GM19351 (cell line): ENCODE measurements at regions not wholly inside any gene's neighbourhood (a gene's known extent, or its start where the extent isn't known, plus 50 kb on each side); places are given as distances from the start of the nearest gene placed in this dataset.
A peak's percentile ranks its signal among the peaks of the same experiment; 100 is the strongest.
"Not testable (repeated sequence)": the region's sequence is repeated elsewhere in the genome, so short reads cannot be mapped to it uniquely, and the experiment has no call there.

Experiments used
- ATAC-seq: cut with Tn5 transposase; IDR thresholded peaks from one replicate; pipeline ENCODE4 v1.9.1; 2021; ENCODE audit warnings: mild to moderate bottlenecking, moderate library complexity; ENCODE audit not compliant: unreplicated experiment

- not testable (repeated sequence) for ATAC-seq
These were observed 57.0 kb upstream of the NEUROD1 start for GRCh38 chr2:181737302-181737701.

DNA sequence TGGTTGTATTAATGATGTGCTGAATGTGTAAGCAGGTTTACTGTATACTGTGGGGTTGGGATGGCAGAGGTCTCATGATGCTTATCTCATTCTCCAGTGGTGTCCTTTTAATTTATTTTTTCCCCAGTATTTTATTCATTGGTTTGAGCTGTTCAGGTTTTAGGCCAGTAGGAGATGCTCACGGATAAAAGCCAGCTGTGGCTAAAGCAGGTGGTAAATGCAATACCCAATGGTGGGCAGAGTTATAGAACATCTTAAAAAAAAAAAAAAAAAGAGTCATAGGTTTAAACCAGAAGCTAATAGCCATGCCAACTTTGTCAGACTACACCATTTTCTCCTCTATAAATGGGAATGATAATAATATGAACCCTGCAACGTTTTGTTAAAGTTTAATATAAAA lies 57.8 kb upstream of the NEUROD1 start:
- ATAC-seq = peak; percentile 53

DNA sequence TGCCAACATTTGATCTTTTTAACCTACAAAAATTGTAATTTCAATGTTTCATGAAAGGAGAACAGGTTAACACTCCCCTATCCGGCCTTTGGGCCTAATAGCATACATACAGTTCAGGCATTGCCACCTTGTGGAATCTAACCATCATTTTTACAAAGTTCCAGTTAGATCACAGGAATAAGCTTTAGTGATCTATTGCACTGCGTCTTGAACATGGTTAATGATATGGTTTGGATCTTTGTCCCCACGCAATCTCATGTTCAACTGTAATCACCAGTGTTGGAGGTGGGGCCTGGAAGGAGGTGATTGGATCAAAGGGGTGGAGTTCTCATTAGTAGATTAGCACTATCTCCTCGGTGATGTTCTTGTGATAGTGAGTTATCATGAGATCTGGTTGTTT lies 58.2 kb upstream of the NEUROD1 start:
- no peak for ATAC-seq

GRCh38 chr2:181741756-181742155 lies 61.4 kb upstream of the NEUROD1 start:
- ATAC-seq = no peak

GRCh38 chr2:181742361-181742760 lies 62.0 kb upstream of the NEUROD1 start:
- ATAC-seq = no peak

DNA sequence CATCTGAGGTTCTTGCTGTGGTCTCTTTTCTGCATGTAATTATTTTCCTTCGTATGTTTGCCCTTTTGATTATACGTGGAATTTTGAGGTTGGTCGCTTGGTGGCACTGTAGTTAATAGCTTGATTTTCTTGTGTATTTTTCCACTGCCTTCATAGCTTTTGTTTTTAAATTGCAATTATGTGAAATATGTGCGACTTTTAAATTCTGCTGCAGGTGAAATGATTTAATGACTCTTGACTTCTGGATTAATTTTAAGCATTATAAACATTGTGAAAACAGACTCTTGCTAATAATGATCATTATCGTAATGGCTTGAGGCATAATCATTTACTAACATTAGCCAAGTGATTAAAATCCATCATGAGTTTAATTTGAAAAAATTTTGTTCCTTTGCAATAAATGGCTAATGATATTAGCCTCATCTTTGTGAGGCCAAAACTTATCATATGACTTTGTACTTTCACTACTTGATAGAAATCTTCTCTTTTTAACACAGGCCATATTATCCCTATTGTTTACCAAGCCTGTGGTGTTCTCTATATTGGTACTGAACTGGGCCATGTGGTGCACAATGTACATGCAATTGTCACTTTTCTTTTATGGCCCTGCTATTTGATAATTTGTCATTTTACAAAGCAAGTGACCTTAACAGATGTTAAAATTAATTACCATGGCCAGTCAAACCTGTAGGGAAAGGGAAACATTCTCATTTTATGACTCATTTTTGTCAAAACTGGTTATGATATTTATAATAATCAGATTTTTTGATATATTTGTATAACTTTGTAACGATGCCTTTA lies 62.8 kb upstream of the NEUROD1 start:
- peak; percentile 60 for ATAC-seq

GRCh38 chr2:181743723-181744031 lies 63.4 kb upstream of the NEUROD1 start:
- no peak for ATAC-seq

DNA sequence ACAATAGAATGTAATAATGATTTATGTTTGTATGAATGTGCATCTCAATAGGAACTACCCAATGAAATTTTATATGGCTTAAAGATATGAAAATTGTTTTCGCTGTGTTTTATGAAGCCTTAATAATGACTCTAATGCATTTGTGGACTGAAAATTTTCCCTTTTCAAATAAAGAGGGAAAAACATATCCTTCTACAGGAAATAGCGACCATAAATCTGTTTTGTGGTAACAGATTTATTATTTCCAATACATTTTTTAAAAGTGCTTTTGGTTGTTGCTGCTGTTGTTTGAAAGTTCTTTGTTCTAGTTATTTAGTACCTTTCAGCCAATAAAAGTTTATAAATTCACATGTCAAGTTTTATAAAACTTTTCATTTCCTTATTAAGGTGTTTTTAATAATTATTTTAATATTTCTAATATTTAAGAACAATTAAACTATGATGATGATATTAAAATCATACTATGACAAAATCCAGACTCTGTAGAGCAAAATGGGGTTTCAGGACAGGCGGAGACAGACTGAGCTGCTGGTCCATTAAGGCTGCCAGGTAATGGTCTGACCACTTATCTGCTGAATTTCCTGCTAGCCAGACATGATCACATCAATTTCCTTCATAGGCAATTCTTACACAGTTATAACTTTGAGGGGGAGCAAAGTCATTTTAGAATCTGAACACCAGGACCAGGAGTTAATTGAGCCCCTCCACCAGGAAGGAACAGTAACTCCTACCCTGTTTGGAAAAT lies 65.7 kb upstream of the NEUROD1 start:
- ATAC-seq = no peak

DNA sequence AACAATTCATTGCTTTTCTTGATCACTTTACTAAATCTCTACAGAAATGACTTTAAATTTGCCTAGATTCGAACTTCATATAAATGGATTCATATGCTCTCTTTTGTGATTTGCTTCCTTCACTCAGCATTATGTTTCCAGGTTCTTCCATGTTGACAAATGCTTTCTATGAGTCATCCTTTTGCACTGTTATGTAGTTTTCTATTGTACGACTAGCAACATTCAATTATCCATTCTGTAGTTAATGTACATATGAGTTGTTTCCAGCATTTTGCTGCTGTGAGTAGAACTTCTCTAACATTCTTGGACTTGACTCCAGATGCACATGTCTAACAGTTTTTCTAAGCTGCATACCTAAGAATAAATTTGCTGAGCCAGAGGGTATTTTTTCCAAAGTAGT lies 66.5 kb upstream of the NEUROD1 start:
- no peak for ATAC-seq

DNA sequence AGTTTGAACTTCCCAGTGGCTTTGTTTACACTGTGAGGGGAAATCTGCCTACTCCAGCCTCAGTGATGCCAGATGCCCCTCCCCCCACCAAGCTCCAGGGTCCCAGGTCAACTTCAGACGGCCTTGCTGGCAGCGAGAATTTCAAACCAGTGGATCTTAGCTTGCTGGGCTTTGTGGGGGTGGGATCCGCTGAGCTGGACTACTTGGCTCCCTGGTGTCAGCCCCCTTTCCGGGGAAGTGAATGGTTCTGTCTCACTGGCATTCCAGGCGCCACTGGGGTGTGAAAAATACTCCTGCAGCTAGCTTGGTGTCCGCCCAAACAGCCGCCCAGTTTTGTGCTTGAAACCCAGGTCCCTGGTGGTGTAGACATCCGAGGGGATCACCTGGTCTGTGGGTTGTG lies 70.0 kb upstream of the NEUROD1 start:
- no peak for ATAC-seq

DNA sequence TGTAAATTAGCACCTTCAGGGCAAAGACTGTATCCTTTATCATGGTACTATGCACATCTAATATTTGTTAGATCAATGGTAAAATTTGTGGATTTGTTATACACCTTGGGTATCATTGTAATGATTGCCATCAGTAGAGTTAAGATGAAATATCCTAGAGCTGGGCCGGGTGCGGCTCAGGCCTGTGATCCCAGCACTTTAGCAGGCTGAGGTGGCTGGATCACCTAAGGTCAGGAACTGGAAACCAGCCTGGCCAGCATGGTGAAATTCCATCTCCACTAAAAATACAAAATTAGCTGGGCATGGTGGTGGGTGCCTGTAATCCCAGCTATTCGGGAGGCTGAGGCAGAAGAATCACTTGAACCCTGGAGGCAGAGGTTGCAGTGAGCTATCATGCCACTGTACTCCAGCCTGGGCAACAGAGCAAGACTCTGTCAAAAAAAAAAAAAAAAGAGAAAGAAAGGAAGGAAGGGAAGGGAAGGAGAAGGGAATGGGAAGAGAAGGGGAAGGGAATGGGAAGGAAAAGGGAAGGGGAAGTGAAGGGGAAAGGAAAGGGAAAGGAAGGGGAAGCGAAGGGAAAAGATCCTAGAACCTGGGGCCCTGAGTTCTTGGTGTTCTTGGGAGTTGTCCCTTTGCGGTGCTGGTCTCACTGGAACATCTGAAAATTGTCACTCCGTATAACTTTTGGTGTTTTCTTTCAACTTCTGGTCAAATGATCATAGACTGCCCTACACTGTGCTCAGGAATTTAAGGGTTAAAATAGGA lies 71.1 kb upstream of the NEUROD1 start:
- no peak for ATAC-seq

DNA sequence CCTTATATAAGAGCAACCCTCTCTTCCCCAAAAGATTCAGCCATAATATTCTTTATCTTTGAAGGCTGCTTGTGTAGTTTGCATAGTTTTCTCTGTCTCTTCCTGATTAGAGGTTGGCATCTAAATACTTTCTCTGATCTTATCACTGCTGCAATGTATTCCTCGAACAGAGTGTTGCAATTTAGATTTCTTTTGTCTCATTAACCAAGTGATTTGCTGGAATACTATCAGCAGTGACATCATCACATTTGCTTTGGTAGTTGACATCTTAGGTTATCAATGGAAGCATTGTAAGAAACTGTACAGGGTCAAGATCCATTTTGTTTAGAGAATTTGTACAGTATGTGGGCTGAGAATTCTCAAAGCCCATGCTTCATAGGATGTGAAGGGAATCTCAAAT lies 72.0 kb upstream of the NEUROD1 start:
- no peak for ATAC-seq

DNA sequence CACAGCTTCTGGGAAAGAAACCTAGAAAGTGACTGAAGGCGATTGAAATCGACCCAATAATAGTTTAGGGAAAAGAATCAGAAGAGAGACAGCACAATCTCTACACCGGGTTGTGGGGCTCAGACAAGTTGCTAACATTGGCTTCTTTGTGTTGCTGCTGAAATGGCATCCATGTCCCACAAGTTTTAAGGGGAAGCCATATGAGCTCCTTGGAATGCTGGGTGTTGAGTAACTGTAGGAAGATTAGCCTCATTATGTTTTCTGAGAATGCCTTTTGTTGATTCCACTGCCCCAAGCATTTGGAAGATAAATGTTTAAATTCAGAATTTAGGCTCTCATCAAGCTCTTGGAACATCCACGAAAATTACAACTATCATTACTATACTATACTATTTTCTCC lies 73.4 kb upstream of the NEUROD1 start:
- ATAC-seq = no peak

DNA sequence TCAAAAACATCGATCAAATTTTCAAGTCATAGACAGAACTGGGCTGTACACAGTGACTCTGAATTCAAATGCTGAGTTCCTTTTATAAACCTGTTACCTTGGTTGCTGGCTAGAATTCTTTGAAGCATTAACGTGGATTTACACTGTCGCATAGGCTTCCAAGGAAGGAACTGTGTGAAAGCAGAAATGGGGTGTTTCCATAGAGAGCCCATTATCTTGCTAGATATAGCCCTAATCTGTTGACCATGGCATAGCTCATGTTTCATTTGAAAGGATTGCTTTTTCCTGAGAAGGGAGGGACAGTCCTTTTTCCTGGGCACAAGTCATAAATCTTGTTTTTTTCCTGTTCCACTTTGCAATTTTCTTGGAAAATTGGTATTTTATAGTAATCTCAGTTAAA lies 73.8 kb upstream of the NEUROD1 start:
- ATAC-seq = no peak

GRCh38 chr2:181755181-181755580 lies 74.9 kb upstream of the NEUROD1 start:
- no peak for ATAC-seq

GRCh38 chr2:181760521-181760920 lies 80.2 kb upstream of the NEUROD1 start:
- ATAC-seq = no peak

- ATAC-seq = no peak
These were observed 80.9 kb upstream of the NEUROD1 start for GRCh38 chr2:181761175-181761574.

DNA sequence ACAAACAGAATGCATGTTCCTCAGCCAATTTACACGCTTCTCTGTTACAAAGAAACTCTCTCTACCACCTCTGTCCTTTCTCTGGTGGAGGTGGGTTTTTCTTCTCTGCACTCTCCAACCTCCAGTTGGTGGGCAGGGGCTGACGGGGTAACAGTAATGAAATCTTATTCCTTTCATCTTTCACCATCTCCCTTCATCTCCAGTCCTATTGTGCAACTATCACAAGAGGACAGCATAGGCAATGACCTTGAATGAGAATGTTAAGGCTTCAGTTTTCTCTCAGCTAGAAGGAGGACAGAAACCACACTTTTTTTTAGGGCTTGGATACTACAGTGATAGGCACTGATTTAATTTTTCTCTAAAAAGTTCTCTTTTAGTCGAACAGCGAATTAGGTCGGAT lies 81.7 kb upstream of the NEUROD1 start:
- ATAC-seq = no peak

GRCh38 chr2:181762848-181763247 lies 82.5 kb upstream of the NEUROD1 start:
- no peak for ATAC-seq

DNA sequence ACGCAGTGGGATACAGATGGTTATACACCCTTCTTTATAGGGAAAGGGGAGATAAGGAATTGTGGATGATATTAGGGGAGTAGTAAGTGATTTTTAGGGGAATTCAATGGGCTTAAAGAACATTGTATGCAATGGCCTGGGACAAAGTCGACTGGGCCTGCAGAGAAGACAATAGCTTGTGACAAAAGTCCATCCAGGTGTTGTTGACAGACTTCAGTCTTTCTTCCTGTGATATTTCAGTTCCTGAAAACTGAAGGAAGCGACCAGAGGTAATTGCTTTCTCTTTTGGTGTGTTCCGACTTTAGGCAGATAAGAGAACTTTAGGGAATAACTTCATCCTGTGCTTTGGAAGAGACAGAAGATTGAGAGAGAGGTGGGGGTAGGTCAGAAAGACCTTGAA lies 83.1 kb upstream of the NEUROD1 start:
- no peak for ATAC-seq

DNA sequence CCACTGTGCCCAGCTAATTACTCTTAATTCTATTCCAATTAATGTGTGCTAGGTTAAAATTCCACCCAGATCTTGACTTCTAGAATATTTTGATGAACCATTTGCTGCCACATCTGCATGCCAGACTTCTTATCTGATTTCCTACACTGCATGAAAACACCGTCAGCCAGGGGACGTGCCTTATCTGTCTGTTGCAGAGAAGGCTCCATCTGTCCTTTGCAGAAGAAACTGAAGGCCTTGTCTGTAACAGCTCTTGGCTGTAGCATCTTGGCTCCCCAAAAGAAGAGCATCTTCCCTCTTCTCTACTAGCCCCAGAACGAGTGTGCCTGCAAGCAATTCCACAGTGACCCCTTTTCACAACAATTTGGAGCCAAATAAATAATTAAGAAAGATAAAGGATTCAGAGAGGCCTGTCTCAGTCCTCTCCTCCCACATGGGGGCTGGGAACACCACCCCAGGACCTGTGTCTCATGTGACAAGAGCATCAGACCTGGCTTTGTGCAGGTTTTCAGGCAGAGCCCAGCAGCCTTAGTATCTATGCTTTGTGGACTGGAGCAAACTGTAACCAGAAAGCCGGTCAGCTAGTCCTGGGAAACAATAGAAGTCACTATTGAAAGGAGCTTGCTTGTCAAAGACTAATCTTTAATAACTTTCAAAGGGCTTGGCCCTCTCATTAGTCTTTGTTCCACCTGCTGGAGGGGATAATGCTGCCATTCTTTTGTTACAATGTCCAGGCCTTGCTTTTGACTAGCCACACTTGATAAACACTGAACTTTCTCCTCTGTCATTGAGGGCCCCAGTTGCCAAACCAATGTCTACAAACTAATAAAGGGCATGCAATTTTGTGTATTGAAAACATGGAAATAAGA lies 84.0 kb upstream of the NEUROD1 start:
- ATAC-seq = no peak
